Esophagus muscularis mucosa (tissue), 3 donors: ENCODE measurements at regions not wholly inside any gene's neighbourhood (a gene's known extent, or its start where the extent isn't known, plus 50 kb on each side); places are given as distances from the start of the nearest gene placed in this dataset.

Experiments used
- CTCF ChIP-seq, 3 experiments: fragments of 200-600 bp in 2 of 3; fragments of 450-650 bp in 1 of 3; sonication (generic) in 2 of 3; IDR thresholded peaks; one replicate each; pipeline ENCODE4 v1.5.1; 2017 to 2019; ENCODE audit warnings: antibody characterized with exemption in 3 of 3, mild to moderate bottlenecking in 2 of 3, moderate library complexity in 1 of 3
- EP300 ChIP-seq: sonication (generic); formaldehyde crosslinking; IDR thresholded peaks from one replicate; pipeline ENCODE4 v1.6.1; 2017; ENCODE audit warnings: antibody characterized with exemption

- TF ChIP-seq CTCF (IDR thresholded peaks at IDR 0.05) (no peak), EP300 (no peak)
Measured at GRCh38 chr9:1839909-1840308, 175.2 kb upstream of the SMARCA2 start.
